Jurkat, Clone E6-1 (cell line): ENCODE measurements at regions not wholly inside any gene's neighbourhood (a gene's known extent, or its start where the extent isn't known, plus 50 kb on each side); places are given as distances from the start of the nearest gene placed in this dataset.

Experiments
- DNase-seq: peaks from one replicate; pipeline ENCODE4 v3.0.0-alpha.2; 2011; ENCODE audit warnings: low read depth, low spot score
- H3K4me3 ChIP-seq: 2 replicates; pipeline ENCODE4 v1.5.1; 2011; ENCODE audit warnings: mild to moderate bottlenecking, low read length, control low read depth, moderate library complexity

DNA sequence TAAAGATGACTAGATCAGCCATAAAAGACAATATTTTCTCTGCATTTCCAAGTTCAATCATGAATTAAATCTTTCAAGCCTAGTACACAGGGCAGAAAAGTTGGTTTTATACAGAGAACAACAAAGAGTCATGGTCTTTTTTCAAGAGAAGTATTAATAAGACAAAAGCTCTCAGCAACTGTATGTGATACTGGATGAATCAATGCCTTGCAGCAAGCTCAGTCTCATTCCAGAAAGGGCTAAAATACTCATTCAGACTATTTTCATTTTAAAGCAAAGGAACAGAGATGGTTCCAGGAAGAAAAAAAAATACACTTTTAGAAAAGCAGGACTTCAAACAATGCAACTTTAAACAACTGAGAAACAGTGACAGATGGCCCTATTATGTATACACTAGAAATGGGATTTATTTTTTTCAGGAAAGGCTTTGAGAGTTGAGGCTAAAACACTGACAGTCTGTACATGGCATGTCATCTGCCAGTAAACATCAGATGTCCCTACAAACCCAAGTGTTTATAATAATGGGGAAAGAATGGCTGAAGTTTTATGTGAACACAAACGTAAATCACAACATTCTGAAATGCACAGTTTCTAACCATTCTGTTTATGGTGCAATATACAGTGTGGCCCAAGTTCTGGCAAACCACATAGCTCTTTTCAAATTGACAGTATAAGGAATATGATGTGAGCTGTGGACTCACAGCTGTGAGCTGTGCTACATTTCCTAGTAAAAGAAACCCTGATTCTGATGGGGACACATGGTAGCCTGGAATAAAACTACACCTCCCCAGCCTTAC lies 114.3 kb upstream of the DST start:
- DNase-seq, result no peak
- no peak overlapping the region for H3K4me3 ChIP-seq

DNA sequence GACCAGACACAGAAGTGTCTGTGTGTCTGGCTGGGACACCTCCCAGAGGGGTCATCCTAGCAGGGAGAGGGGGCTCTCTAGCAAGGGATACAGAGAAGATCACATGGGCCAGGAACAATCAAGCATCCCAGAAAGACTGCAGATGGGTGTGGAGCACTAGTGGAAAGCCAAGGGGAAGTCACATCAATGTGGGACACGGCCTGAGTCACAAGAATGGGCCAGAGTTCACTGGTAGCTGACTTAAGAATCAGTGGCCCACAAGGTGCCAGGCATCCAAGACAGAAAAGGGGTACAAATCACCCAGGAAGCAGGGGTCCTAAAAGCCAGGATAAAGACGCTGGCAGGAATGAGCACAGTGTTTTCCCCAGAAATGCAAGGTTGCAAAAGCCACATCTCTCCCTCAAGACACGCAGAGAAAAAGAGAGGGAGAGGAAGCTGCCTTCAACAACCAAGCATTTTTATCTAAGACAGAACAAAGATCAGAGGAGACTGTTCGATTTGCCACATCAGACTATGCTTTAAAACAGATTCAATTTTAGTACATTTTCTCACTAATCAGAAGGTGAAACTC lies 113.6 kb upstream of the DST start:
- H3K4me3 ChIP-seq, result no peak overlapping the region
- DNase-seq, result no peak

DNA sequence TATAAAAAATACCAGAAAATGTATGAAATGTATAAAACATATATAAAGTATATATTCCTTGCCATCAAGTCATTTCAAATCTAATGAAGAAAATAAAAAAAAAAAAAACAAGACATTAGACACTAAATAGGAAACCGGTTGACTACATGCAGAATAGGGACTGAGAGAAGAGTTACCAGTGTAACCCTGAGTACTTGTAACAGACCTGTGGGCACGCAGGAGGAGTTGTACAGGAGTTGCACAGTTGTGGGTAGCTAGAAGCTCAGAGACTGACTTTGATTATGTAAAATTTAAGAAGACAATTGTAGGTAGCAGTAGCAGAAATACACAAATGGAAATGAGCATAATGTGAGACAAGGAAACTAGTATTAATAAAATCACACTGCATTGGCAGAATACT lies 112.4 kb upstream of the DST start:
- H3K4me3 ChIP-seq, result no peak overlapping the region
- no peak for DNase-seq

DNA sequence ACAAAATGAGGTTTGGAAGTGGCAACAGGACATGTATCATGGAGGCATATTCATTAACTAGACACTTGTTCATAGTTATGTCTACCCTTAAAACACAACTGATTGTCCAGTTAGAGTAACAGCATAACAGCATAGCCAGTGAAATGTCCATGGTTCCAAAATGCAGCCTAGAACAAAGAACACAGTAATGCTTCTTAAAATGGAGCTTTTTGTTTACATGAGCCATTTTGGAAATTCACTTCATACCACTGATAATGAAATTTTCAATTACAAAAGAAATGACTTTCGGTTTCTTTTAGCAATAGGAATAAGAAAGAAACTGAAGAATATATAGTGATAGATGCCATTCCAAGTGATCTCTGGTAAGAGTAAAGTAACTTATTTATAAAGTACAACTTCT lies 111.1 kb upstream of the DST start:
- no peak for DNase-seq
- no peak overlapping the region for H3K4me3 ChIP-seq

DNA sequence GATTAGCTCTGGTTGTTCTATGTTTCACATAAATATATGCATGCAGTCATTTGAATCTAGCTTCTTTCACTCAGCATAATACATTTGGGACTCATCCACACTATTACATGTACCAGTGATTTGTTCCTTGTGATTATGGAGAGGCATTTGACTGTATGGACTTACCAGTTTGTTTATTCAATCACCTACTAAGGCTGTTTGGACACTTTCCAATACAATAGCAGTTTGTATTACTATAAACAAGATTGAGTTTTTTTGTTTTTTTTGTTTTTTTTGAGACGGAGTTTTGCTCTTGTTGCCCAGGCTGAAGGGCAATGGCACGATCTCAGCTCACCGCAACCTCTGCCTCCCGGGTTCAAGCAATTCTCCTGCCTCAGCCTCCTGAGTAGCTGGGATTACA lies 109.8 kb upstream of the DST start:
- H3K4me3 ChIP-seq, result no peak overlapping the region
- DNase-seq, result no peak

DNA sequence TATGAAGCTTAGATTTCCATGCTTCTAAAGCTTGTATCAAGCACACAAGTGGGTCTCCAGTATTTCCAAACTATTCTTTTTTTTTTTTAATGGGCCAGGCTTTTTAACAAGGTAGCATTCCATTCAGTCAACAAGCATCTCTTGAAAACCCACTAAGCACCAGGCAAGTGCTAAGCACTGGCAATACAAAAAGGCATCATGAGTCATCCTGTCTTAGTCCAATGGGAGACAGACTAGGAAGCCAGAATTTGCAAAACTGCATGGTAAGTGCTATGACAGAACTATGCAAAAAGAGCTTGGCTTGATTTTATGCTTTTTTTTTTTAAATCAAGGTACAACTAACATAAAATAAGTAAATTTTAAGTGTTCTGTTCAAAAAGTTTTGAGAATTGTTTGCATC lies 109.3 kb upstream of the DST start:
- no peak for DNase-seq

DNA sequence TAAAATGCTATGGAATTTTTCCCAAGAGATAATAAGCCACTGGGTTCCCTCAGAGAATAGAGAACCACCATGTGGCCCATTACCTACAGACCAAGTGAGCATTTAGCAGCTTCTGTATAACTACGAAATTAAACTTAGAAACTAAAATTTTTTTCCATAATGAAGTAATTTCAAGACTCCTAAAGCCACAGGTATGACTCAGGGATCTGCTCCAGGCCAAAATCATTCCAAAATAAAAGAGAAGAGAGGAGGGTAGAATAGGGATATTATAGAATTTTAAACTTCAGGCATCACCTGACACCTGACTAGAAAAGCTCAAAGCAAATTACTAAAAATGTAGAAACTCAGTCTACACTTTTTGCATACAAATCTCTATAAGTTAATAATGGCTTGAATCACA lies 108.9 kb upstream of the DST start:
- DNase-seq, result no peak

More for the DNA sequence above, 109.3 kb upstream of the DST start:
- no peak overlapping the region for H3K4me3 ChIP-seq

DNA sequence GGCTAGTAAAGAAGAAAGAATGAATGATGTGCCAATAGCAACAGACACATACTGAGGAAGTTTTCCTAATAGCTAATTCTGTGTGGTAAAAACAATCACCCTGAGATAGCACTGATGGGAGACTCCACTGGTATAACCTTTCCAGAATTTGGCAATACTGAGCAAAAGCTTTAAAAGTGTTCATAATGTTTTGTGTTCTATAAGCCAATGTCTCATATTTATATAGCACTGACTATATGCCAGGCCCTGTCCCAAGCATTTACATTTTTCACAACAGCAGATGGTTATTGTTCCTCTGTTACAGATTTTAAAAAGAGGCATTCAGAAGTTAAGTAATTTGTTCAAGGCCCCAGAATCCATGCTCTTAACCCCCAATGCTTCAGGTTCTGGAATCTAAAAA lies 108.0 kb upstream of the DST start:
- no peak for DNase-seq
- no peak overlapping the region for H3K4me3 ChIP-seq

More for the DNA sequence above, 108.9 kb upstream of the DST start:
- H3K4me3 ChIP-seq, result no peak overlapping the region

DNA sequence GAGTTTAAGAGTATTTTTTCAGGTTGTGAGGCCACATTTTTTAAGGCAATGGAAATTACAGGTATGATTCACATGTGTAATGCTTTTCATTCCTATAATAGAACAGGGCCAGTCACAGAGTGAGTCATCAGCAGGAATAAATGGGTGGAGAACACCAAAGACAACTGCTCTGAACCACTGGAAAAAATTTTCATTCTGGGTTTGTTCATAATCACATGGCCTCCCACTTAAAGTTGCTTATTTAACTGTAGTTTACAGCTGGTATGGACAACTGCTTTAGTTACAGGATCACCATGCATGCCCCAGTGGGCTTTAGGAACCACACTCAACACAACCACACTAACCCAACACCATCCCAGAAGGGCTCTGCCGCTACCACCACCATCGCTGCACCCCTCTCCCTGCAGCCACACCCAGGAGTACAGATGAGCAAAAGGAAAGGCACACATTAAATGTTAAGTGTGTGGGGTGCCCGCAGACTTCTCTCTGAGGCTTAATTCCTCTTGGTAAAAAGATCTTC lies 107.0 kb upstream of the DST start:
- no peak overlapping the region for H3K4me3 ChIP-seq
- DNase-seq, result no peak

DNA sequence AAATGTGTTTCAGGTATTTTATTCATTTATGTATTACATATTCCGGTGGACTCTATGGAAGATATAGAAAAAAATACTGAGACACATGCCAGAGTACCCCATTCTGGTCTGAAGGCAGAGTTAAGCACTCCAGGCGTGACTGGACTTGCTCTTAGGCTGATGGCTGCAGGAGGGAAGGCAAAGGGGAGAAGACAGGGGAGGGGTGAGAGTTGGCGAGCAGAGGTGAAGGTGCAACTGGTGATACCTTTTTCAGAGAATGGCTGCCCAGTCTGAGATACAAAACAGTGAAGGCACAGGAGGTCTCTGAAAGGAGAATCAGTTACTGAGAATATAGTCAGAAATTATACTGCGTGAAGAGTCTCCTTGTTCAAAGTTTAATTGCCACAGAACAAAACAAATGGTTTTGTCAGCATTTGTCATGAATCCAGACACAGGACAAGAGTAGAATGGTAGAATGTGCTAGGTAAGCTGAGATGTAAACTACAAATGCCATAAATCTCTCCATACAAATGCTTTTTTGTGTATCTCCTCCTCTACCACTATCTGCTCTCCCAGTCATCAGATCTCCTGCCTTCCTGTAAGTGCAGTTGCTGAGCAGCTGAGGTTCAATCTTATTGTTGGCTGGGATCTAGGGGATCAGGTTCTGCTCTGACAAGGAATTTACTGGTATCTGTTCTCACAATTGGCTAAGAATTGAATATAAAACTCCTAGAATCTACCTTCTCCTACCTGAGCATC lies 104.2 kb upstream of the DST start:
- H3K4me3 ChIP-seq, result no peak overlapping the region
- no peak for DNase-seq

DNA sequence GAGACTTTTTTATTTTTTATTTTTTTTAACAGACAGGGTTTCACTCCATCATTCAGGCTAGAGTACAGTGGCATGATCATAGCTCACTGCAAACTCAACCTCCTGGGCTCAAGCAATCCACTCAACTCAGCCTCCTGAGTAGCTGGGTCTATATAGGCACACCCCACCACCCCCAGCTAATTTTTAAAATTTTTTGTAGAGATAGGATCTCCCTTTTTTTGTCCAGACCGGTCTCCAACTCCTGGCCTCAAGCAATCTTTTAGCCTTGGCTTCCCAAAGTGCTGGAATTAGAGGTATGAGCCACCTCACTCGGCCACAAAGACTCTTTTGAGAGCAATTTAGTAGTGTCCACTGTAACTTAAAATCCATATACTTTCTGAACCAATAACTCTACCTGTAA lies 103.3 kb upstream of the DST start:
- H3K4me3 ChIP-seq, result no peak overlapping the region
- DNase-seq, result no peak

DNA sequence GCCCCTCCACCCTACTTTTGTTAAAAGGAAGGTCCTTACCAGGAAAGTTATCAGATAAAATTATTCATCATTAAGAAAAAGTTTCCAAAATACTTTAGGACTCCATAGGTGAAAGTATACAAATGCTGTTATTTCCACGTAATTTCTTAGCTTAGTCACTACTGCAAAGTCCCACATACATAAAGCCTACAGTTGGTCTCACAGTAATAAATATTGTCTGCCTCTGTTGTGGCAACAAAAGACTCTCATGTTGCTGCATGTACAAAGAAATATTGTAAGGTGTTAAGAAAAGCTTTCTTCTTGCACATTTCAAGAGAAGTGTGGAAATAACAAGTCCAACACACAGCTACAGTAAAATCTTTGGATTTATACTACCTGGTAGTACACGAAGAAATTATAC lies 102.4 kb upstream of the DST start:
- no peak overlapping the region for H3K4me3 ChIP-seq
- no peak for DNase-seq

DNA sequence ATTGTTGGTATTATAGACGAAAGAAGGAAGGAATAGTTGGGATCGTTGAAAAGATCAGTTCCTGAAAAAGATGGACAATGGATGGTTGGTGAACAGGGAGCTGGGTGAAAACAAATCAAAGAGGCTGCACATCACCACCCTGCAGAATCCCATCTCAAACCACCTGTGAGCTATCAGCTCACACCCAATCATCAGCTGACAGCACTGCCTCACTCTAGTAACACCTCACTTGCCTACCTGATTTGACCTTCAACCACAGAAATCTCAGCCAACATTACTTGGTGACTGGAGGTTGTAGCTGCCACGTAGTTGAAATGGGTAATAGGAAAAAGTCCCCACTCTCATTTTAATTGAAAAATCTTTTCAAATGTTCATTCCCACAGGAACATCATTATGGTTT lies 101.8 kb upstream of the DST start:
- DNase-seq, result no peak

DNA sequence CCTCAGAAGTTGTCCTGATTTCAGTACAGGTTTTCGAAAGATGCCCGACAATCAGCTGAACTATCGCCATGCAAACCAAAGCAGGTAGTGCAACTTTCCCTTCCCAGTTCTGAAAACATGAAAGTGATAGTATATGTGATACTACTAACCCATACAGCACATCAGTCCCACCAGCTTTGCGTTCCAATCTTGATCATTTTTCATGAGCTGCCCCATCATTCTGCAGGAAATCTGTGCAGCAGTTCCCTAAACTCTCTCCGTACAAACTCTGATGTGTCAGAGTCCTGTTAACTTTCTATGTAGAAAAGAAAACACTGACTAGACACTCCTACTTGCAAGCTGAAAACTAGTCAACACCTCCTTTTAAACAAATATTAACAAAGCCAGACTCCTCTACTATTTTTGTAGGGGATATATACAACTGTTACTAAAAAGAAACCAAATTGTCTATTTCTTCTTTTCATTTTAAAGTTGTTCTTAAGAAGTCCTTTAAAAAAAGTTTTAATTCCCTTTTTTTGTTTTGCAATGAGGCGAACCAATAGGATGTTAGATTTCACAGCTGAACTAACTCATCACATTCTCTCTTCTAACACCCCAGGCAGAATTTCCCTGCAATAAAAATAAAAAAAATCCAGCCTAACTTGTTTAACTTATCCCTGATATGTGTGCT lies 99.6 kb upstream of the DST start:
- no peak for DNase-seq

More for the DNA sequence above, 101.8 kb upstream of the DST start:
- H3K4me3 ChIP-seq, result no peak overlapping the region

DNA sequence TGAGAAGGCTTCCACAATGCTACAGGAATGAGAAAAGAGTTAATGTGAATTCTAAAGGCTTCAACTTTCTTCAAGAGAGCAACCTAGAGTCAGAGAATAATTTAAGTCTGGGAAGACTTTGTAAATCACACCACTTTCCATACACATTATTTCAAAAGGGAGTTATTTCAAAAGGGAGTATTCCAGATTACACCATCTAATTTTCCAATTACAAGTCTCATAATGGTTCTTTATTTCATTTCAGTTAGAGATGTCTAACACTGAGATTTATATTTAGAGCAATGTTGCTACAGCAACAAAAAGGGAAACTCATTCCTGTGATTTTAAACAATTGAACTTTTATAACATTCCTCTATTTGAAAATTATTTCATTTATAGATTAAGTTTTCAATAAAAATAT lies 98.8 kb upstream of the DST start:
- no peak overlapping the region for H3K4me3 ChIP-seq

More for the DNA sequence above, 99.6 kb upstream of the DST start:
- no peak overlapping the region for H3K4me3 ChIP-seq

DNA sequence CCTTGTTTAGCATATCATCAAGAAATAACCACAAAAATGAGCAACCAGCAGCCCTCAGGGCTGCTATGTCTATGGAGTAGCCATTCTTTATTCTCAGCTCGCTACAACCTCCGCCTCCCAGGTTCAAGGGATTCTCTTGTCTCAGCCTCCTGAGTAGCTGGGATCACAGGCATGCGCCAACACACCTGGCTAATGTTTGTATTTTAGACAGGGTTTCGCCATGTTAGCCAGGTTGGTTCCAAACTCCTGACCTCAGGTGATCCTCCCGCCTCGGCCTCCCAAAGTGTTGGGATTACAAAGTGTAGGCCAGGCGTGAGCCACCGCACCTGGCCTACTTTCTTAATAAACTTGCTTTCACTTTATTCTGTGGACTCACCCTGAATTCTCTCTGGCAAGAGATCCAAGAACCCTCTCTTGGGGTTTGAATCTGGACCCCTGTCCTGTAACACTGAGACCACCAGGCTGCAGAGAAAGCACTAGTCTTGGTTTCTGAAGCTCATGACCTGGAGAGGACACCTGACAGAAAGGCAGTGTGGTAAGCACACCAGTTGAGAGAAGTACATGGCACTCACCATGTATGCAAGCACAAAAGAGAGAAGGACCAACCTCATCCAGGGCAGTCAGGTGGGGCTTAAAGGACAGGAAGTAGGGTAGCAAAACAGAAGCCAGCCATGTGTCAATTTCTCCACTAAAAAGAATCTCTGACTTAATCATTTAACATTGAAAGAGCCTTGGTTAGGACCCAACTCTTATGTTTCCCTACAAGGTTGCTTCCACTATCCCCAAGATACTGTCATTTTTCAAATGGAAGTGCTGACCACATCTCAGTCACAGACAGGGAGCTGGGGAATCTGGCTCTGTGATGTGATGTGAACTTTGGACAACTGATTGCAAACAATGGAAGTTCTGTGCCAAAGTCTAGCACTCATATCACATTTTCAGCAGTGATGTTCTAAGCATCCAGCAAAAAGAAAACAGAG lies 97.4 kb upstream of the DST start:
- H3K4me3 ChIP-seq, result no peak overlapping the region
- no peak for DNase-seq

More for the DNA sequence above, 98.8 kb upstream of the DST start:
- no peak for DNase-seq

DNA sequence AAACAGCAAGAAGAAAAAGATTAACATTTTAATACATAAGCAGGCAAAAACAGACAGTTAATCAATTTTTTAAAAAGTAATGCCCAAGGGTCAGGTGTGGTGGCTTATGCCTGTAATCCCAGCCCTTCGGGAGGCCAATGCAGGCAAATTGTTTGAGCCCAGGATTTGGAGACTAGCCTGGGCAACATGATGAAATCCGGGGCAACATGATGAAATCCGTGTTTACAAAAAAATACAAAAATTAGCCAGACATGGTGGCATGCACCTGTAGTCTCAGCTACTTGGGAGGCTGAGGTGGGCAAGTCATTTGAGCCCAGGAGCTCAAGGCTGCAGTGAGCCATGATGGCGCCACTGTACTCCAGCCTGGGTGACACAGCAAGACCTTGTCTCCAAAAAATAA lies 94.1 kb upstream of the DST start:
- no peak for DNase-seq
- no peak overlapping the region for H3K4me3 ChIP-seq

DNA sequence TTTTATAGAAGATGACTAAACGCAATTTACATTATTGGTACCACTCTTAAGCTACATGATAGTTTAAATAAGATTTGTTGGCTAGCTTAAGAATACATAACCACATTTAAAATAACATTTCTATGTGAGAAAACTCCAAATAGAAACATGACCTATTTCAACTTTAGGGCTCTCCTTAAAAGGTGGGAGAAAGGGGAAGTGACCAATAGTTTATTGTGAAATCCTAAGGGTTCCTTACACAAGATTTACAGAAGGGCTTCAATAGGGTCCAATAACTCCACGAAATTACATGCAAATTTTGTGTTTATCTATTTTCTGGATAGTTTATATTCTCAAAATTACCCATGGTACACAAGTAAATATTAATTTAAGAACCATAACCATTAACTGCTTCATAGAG lies 91.6 kb upstream of the DST start:
- no peak for DNase-seq
- no peak overlapping the region for H3K4me3 ChIP-seq
